ENCODE measurements at regions not wholly inside any gene's neighbourhood (a gene's known extent, or its start where the extent isn't known, plus 50 kb on each side); places are given as distances from the start of the nearest gene placed in this dataset.

- no peak for DNase-seq
Observed at GRCh38 chr13:47019977-47020376, 123.1 kb upstream of the HTR2A start.

GRCh38 chr13:47017476-47017875 is 120.6 kb upstream of the HTR2A start:
- DNase-seq, result no peak

GRCh38 chr13:47008318-47008717 is 111.5 kb upstream of the HTR2A start:
- DNase-seq, result no peak

DNA sequence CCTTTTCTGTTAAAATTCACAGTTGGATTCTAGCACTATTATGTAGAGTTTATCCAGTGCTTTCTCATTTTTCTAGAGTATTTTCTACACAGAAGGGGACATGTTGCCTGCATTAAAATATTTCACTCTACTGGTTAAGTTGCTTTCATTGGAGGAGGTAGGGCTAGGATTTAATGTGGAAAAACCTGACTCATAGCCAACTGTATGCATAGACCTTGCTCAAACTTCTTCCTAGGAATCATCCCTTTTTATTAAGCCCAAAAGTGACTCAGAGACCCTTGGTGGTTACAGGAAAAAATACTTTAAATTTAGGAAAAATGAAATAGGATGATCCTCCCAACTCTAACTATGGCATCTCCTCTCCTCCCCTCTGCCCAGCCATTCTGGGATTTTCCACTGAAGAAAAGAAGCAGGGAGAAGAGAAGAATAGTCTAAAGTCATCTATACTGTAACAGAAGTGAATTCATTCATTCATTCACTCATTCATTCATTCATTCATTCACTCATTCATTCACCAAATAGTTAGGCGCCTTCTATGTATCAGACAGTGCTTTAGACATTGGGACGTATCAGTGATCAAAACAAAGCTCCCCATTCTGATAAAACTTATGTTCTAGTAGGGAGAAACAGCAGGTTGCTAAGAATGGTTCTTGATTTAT is 109.0 kb upstream of the HTR2A start:
- DNase-seq, result no peak

DNA sequence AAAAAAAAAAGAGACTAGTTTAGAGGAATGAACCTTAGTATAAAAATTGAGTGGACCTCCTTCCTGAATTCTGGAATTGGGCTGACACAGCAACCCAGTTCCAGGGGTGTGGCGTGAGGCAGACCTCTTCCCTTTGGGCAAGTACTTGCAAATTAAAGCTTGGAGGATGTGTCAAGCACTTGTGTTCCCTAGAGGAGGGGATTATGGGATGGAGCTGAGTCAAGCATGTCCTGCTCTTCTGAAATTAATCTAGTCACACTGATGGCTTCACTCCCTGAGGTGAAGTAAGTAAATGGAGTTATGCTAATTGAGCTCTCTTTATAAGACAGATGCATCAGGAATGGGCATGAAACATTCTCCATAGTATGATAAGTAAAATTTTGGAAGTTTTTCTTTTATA is 107.7 kb upstream of the HTR2A start:
- no peak for DNase-seq

DNA sequence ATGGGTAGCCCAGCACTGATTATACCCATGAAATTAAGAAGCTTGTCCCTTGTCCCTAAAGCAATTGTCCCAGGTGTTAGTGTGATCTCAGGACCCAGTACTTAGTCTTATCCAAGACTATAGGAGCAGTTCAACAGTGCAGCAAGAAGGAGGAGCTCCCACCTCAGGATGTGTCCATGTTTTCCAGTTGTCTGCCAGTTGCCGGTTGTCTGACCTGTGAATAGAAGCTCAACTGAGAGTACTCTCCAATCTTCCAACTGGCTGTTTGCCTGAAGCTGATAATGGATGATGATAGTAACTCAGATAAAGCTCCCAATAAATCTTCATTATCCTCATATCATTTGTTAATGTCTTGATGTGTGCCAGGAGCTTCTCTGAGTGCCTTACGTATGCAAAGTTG is 107.2 kb upstream of the HTR2A start:
- DNase-seq, result no peak

DNA sequence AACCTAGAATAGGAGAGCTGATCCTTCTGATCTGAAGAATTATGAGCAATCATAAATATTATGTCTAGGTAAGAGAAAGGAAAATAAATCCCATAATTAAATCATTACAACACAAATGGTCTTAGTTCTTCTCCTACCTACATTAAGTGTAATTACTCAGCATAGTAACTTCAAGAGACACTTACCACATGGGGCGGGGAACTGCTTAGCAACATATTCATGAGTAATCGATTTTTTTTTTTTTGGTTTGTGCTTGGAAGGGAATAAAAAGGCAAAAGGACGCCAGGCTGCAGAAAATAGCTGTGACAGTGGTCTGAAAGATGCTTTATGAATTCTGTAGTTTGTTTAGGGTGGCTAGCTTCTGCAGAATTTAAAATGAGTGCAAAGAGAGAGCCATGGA is 103.3 kb upstream of the HTR2A start:
- DNase-seq, result no peak

DNA sequence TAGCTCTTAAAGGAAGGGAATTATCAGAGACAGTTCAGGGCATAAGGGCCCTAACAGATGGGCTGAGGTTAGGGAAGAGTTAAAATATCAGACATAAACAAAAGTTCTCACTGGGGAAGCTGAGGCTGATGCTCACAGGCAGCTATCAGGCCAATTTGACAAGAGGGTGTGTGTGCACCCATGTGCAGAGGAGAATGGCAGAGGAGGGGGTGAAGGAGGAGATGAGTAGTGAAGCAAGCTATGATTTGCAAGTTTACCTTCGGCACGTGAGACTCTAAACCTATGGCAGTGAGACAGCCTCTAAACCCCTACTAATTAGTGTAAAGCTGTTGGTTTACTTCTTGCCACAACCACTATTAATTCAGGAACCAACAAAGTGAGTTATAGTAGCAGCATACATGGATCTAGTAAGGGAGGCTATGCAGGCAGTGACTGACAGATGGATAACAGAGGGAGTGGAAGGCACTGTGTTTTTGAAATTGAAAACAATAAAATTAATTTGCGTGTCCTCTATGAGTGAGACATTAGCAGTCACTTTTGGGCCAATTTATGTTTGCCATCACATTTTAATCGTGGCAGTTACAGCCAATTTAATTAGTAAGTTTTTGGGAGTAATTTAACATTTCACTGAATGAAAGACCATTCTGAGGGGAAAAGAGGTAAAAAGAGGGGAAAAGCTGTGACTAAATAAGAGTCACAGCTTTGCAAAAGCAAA is 99.6 kb upstream of the HTR2A start:
- DNase-seq, result no peak

DNA sequence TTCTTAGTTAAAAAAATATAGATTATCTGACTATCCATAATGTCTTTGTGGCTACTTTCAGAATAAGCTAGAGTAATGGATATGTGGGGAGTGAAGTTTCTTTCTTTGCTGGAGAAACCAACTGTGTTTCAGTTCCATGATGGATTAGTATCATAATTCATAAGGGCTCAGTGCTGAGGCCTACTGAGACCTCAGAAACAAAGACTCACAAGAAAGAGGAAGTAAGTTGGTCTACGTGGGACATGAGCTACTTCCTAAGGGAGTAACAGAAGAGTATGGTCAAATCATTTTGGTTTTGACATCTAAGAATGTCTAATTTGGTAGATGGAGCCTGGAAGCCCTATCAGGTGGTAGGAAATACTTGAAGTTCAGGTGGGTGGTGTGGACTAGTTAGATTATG is 99.0 kb upstream of the HTR2A start:
- DNase-seq, result no peak

DNA sequence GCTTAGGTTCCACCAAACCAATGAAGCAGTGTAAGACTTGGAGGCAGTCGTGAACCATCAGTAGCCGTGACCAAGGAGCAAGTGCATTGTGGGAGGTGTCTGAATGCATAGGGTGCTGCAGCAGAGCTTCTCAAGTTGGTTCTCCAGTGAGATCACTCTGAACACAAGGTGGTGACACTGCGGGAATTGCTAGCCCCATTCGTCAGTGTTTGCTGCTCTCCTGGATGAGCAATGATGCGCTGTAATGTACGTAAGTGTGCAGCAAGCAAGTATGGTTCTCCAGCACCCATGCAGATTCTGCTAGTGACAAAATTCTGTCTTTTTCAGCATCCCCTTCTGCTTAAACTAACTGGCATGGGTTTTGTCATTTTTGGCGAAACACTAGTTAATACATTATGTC is 97.6 kb upstream of the HTR2A start:
- DNase-seq, result no peak

DNA sequence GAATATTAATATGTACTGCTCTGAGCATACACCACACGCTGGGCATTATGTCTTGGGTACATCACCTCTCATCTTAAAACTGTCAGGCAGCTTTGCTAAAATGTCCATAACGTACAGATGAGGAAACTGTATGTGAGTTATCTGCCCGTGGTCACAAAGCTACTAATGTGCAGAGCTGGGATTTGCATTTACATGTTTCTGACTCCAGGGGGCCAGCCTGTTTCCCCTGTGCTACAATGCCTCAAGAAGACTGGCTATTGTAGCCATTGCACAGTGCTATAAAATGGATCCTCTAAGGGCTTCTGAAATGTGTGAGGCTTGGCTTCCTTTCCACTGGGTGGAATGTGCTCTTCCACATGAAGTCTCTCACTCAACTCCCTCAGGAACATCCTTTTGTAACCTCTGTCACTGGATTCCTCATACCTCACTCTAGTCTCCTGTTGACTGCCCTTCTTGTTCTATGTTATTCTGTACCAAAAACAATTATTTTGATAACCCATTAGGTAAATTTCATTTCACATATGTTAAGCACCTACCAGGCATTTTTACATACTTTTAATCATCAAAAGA is 95.6 kb upstream of the HTR2A start:
- DNase-seq, result no peak

- no peak for DNase-seq
Observed at GRCh38 chr13:46983881-46984280, 87.0 kb upstream of the HTR2A start.

DNA sequence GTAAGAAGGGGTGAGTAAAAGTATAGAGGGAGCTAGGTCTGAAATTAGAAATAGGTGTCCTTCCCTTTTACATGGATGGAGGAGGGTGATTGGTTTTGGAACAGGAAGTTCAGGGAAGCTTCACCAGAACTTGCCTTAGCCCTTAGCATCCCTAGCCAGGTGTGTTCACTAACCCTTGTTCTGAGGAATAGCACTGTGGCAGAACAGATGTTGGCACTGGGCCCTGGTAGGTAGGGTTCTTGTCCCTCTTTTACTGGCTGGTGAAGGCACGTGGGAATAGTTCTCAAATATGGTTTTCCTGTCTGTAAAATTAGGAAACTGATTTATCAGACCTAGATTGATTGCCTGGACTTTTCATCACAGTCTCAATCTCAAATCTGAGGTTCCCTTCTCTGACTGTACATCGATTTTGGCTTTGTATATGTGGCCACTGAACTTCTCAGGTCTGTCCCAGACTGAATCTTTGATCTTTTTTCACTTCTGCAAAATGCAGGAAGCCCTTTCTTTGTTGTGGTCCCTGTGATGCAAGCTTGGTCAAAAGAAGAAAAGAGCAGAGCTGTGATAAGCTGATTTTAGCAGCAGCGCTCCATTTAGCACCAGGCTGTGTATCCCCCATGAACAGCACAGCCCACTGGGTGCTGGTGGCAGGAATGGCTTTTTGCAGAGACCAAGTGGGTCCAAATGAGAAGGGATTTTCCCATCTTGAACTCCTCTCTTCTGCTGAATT is 86.2 kb upstream of the HTR2A start:
- no peak for DNase-seq

DNA sequence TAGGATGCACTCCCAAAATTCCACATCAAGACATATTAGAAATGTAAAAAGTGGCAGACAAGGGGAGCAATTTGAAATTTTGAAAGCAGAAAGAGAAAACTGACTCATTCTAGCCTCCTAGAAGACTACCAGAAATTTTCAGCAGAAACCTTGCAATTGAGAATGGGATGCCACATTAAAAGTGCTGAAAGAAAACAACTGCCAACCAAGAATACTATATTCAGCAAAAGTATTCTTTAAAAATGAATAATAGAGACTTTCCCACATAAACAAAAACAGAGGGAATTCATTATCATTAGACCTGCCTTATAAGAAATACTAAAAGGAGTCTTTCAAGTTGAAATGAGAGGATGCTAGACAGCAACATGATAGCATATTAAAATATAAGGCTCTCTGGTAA is 78.3 kb upstream of the HTR2A start:
- no peak for DNase-seq

DNA sequence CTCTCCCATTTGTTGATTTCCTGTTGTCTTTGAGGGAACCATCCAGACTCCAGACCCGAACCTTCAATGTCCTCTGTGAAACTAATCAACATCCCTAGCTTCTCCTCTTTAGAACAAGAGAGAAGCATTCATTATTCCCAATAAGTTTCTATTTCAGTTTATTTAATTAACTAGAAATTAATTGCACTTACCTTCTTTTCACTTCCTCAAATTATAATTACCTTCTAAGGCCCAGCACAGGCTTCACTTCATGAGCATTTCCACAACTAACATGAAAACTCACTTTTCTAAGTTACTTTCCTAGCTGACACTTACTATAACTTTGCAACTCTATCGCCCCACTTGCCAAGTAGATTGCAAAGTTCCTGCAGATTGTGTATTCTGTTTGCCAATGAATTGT is 71.6 kb upstream of the HTR2A start:
- DNase-seq, result no peak

GRCh38 chr13:46964789-46965527 is 68.1 kb upstream of the HTR2A start:
- DNase-seq, result no peak

DNA sequence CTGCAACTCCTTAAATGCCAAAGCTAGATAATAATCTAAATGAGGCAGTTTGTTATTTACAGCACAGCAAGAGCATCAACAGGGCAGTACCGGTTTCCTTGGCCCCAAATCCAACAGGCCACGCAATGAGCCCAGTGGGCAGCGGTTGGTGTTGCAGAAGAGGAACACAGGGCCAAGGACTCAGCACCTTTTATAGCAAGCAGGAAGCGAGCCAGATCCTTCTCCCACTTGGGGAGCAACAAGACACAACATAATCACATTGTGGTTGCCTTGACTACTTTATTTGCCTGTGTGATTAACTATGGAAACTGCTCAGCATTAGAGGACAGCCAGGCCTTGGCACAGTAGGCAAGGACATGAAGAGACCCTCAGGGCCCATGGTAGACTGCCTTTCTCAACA is 67.1 kb upstream of the HTR2A start:
- DNase-seq, result no peak

DNA sequence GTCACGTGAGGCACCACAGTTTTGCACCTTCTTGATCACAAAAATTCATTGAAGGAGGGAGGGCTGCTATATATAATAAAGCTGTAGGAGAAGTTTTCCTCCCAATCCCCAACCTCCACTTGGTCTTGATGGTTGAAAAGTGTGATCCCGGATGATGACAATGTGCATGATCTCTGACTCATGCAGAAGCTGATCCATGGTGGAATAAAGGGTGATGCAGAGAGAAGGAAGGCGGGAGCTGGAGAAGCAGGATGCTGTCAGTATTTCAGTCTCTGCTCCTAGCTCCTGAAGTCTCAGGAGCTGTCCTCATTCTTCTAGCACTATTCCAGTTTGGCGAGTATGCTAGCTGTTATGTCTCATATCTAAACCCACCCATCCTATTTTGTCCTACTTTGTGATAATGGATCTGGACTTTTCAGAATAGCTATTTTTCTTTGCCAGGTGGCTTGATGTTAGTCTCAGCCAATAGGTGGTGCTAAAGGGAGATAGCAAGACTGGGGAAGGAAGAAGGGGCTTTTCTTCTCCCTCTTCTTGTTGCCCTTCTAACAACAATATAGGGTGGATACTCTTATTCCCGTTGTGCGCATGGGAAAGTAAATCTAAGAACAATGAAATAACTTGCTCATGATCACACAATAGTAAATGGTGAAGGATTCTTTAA is 65.6 kb upstream of the HTR2A start:
- DNase-seq, result no peak

DNA sequence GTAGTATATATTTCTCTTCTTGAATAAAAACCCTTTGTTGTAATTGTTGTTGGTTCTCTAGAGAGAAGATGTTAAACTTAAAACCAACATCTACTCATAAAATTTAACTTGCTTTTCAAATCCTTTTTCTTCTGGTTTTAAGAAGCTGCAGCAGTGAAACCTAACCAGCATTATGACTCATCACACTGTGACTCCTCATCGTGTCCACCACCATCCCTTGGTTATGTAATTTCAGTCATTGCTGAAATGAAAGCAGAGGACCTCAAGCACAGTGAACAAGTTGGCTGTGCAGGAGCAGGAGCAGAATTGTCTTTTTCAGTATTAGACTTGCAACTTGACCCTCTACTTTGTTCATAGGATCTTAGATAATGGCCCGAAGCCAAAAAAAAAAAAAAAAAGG is 64.9 kb upstream of the HTR2A start:
- DNase-seq, result no peak

GRCh38 chr13:46953941-46954340 is 57.1 kb upstream of the HTR2A start:
- DNase-seq, result no peak

DNA sequence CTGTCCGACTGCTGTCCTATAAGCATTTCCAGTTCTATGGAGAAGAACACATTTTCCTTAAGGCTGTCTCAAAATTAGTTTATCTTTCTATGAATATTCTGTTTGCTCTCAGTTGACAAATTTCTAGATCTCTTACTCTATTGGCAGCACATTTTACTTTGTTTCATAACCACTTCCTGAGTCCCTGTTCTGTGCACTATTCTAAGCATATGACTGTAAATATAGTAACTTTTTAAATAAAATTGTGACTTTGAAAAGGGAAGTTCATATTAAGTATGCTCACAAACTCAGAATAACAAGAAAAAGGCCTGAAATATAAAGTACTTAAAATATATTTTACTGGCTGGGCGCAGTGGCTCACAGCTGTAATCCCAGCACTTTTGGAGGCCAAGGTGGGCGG is 56.5 kb upstream of the HTR2A start:
- no peak for DNase-seq

DNA sequence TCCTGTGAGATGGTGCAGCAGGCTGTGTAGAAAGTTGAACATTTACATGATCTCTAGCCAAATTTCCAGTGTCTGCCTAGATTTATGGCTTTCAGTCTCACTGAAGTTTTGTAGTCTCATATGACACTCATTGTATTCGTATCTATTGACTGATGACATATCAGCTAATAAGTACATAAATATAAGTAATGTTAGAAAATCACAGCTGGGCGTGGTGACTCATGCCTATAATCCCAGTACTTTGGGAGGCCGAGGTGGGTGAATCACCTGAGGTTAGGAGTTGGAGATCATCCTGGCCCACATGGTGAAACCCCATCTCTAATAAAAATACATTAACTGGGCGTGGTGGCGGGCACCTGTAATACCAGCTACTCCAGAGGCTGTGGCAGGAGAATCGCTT is 54.7 kb upstream of the HTR2A start:
- no peak for DNase-seq

DNA sequence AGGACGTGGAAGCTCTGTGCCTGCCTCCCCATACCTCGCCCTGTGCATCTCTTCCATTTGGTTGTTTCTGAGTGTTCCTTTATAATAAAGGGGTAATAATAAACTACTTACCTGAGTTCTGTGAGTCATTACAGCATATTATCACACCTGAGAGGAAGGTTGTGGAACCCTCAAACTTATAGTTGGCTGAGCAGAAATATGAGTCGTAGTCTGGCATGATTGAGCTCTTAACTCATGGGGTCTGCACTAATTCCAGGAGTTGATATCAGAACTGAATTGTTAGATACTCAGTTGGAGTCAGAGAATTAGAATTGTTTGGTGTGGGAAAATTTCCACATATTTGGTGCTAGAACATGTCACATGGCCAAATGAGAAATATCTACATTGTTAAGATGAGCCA is 52.4 kb upstream of the HTR2A start:
- no peak for DNase-seq

All from femur (tissue), 1 donor.